ENCODE measurements at regions not wholly inside any gene's neighbourhood (a gene's known extent, or its start where the extent isn't known, plus 50 kb on each side); places are given as distances from the start of the nearest gene placed in this dataset.

GRCh38 chr15:87763837-87764236 is 492.7 kb downstream of the NTRK3 start:
- TF ChIP-seq POLR2A (IDR thresholded peaks at IDR 0.05; ENCODE audit: borderline replicate concordance, extremely low read depth, insufficient read depth, insufficient read length), result no peak
- TF ChIP-seq CTCF (IDR thresholded peaks at IDR 0.05 in 2 of 3, conservative IDR thresholded peaks at IDR 0.05 in 1 of 3; ENCODE audit: borderline replicate concordance in 1 of 3, insufficient read depth in 1 of 3, low read depth in 2 of 3, low read length in 2 of 3), result no peak
- no peak for TF ChIP-seq EZH2 (IDR thresholded peaks at IDR 0.05)
